Cardiac muscle cell (in vitro differentiated cells and primary cell): ENCODE measurements at regions not wholly inside any gene's neighbourhood (a gene's known extent, or its start where the extent isn't known, plus 50 kb on each side); places are given as distances from the start of the nearest gene placed in this dataset.

Experiments used
- DNase-seq, 2 donors: peaks; one replicate each; pipeline versions ENCODE4 v3.0.0 to v3.0.0-alpha.2; 2010 to 2017; ENCODE audit warnings: low read depth in 1 of 2, low spot score in 1 of 2
- H3K27ac ChIP-seq: fragments of 200-600 bp; sonication (generic); 2 replicates; pipeline ENCODE4 v1.5.1; 2016
- H3K27me3 ChIP-seq: fragments of 200-600 bp; sonication (generic); 2 replicates; pipeline ENCODE4 v1.6.0; 2016; ENCODE audit warnings: control low read depth
- H3K36me3 ChIP-seq: fragments of 200-600 bp; sonication (generic); 2 replicates; pipeline ENCODE4 v1.5.1; 2016; ENCODE audit warnings: control low read depth
- H3K4me1 ChIP-seq: fragments of 200-600 bp; sonication (generic); 2 replicates; pipeline ENCODE4 v1.8.1; 2017; ENCODE audit warnings: low read depth, mild to moderate bottlenecking, mixed run types
- H3K4me3 ChIP-seq: fragments of 200-600 bp; sonication (generic); 2 replicates; pipeline ENCODE4 v1.5.1; 2016; ENCODE audit warnings: mild to moderate bottlenecking
- H3K9me3 ChIP-seq: fragments of 200-600 bp; sonication (generic); 2 replicates; pipeline ENCODE4 v1.5.1; 2017; ENCODE audit warnings: low read depth, mild to moderate bottlenecking, control low read depth
- TF ChIP-seq, protein P1 (sequence below): IDR thresholded peaks from 2 replicates; pipeline ENCODE4 v1.5.1; 2012; ENCODE audit warnings: low read depth, mild to moderate bottlenecking, low read length

DNA sequence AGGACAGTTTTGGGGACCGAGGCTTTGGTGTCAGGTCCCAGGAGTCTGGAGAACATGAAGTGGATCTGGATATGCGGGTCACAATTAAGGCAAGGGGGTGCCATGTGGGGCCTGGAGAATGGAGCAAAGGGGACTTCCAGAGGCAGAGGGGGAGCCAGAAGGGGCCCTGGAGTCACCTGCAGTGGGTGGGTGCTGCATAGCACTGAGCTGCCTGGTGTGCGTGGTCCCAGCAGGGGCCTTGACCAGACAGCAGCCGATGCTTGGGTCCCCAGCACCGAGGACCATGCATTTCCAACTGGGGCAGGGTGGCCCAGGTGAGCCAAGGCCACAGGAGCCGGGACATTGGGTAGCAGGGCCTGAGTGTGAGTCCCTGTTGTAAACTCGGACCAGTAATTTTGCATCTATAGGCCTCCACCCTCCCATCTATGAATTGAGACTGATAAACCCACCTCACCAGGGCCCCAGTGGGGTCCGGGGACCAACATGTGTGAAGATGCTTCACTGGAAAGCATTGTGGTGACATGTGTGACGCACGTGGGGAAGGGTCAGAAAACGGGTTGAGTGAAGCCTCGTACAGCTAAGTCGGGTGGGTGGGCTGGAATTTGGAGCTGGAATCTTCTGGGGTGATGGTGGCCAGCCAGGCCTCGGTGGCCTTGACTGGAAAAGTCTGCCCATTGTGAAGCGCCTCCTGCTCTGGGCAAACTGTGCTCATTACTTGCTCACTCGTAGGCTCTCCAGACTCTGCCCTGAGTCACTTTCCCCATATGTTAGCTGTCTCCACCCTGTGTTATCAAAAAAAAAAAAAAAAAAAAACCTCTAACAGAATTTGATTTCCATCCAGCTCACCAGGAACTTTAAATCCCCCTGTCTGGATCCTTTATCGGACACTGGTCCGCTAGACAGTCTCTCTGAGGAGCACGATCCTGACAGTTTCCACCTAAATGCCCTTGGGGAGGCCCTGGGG lies 90.5 kb upstream of the ZNF469 start:
- Histone ChIP-seq H3K9me3 (no peaks in the 10 kb centered on the region), H3K4me1 (no peaks in the 10 kb centered on the region), H3K4me3 (no peak overlapping the region), H3K36me3 (no peaks in the 10 kb centered on the region), H3K27ac (no peak overlapping the region), H3K27me3 (no peaks in the 10 kb centered on the region)
- TF ChIP-seq, protein P1, sequence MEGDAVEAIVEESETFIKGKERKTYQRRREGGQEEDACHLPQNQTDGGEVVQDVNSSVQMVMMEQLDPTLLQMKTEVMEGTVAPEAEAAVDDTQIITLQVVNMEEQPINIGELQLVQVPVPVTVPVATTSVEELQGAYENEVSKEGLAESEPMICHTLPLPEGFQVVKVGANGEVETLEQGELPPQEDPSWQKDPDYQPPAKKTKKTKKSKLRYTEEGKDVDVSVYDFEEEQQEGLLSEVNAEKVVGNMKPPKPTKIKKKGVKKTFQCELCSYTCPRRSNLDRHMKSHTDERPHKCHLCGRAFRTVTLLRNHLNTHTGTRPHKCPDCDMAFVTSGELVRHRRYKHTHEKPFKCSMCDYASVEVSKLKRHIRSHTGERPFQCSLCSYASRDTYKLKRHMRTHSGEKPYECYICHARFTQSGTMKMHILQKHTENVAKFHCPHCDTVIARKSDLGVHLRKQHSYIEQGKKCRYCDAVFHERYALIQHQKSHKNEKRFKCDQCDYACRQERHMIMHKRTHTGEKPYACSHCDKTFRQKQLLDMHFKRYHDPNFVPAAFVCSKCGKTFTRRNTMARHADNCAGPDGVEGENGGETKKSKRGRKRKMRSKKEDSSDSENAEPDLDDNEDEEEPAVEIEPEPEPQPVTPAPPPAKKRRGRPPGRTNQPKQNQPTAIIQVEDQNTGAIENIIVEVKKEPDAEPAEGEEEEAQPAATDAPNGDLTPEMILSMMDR = no peak
- peak in 1 of 2 donors; percentile 49 for DNase-seq

DNA sequence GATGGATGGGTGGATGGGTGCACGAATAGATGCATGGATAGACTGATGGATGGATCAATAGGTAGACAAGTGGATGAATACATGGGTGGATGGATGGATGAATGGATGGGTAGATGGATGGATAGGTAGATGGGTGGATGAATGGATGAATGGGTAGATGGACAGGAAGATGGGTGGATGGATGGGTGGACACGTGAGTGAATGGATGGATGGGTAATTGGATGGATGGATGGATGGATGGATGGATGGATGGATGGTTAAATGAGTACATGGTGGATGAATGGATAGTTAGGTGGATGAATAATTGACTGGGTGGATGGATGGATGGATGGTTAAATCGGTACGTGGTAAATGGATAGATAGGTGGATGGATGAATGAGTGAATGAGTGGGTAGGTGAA lies 89.7 kb upstream of the ZNF469 start:
- H3K9me3 ChIP-seq = no peaks in the 10 kb centered on the region
- H3K4me3 ChIP-seq = no peak overlapping the region

DNA sequence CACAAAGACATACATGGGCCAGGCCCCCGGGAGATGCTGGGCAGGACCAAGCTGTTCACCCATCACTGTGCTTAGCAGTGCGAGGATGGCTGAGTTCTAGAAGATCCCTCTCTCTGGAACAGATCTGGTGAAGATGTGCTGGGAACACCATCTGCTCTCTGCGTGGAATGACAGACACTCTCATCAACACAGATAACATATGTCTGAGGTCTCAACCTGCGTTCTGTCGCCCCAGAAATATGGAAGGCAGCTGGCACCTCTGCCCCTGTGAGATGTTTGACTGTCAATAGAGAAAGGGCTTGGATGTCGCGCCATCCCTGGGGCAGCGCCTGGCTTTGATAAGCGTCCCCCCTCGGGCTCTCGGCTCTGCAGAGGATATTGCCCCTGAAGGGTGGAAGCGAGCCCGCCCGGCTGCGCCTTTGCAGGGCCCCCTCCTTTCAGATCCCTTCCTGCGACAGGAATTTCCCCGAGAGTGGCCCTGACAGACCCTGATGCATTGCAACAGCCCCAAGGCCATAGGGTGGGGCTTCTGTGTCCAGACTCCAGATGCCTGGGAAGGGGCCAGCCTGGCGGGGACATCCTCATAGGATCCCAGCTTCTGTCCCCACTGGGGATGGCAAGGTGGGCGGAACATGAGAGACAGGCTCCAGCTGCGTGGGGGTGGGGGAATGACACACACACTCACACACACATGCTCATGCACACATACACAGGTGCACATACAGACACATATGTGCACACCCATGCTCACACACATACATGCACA lies 86.9 kb upstream of the ZNF469 start:
- no peak for DNase-seq
- Histone ChIP-seq H3K36me3 (no peaks in the 10 kb centered on the region), H3K4me1 (no peaks in the 10 kb centered on the region), H3K27ac (no peak overlapping the region), H3K4me3 (no peak overlapping the region), H3K9me3 (no peaks in the 10 kb centered on the region), H3K27me3 (no peaks in the 10 kb centered on the region)
- TF ChIP-seq, protein P1 = no peak

More for the DNA sequence above, 89.7 kb upstream of the ZNF469 start:
- Histone ChIP-seq H3K4me1 (no peaks in the 10 kb centered on the region), H3K36me3 (no peaks in the 10 kb centered on the region), H3K27ac (no peak overlapping the region), H3K27me3 (no peaks in the 10 kb centered on the region)
- TF ChIP-seq, protein P1 = no peak
- DNase-seq = no peak

DNA sequence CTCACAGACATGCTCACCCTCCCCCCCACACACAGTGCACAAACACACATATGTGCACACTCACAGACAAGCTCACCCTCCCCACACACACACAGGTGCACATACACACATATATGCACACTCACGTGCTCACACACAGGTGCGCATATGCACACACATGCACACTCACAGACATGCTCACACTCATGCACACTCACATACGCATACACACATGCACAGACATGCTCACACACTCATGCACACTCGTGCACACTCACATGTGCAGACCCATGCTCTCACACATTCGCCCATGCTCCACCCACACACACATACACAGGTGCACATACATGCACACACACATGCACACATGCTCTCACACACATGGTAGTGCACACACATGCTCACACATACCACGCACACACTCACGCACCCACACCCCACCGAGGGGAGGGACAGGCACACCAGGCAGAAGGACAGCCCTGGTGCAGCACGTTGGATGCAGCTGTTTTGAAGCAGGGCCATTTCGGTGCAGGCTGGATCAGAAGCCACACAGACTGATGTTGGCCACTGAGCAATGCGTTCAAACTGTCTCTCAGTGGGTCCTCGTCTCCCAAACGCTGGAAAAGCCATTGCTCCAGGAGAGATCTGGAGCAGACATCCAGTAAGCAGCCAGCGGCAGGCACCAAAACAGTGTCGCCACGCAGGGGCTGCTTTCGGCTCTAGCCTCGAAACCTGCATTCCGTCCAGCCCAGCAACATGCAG lies 86.2 kb upstream of the ZNF469 start:
- no peak overlapping the region for H3K27ac ChIP-seq
- H3K27me3 ChIP-seq = no peaks in the 10 kb centered on the region
- no peaks in the 10 kb centered on the region for H3K36me3 ChIP-seq
- no peak overlapping the region for H3K4me3 ChIP-seq
- no peaks in the 10 kb centered on the region for H3K4me1 ChIP-seq
- TF ChIP-seq, protein P1 = no peak
- DNase-seq = no peak
- H3K9me3 ChIP-seq = no peaks in the 10 kb centered on the region

DNA sequence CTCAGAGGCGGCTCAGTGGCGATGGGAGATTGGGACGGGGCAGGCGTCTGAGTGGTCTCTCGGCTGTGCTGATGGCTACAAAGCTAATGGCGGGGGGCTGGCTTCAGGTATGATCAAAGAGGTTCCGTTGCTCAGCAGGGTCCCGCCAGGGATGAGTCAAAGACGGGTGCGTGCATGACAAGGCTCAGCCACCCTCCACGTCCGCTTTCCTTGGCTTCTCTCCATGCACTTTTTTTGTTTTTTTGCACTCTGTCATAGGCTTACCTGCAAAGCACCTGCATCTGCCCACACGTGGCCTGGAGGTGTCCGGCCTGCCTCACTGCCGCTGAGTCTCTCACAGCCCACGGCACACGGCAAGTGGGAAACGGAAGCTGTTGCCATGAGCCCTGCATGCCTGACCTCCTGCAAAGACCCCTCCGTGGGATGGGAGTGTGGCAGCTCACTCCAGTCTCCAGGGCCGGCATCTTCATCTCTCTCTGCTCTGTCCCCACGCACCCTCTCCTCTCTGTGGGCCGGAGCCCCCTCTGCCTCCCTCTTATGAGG lies 85.5 kb upstream of the ZNF469 start:
- H3K27me3 ChIP-seq = no peaks in the 10 kb centered on the region
- H3K4me3 ChIP-seq = no peak overlapping the region
- H3K9me3 ChIP-seq = no peaks in the 10 kb centered on the region
- H3K36me3 ChIP-seq = no peaks in the 10 kb centered on the region
- no peak overlapping the region for H3K27ac ChIP-seq
- H3K4me1 ChIP-seq = no peaks in the 10 kb centered on the region
- no peak for DNase-seq
- TF ChIP-seq, protein P1 = no peak
